ENCODE measurements at regions not wholly inside any gene's neighbourhood (a gene's known extent, or its start where the extent isn't known, plus 50 kb on each side); places are given as distances from the start of the nearest gene placed in this dataset.
"Not testable (repeated sequence)": the region's sequence is repeated elsewhere in the genome, so short reads cannot be mapped to it uniquely, and the experiment has no call there.

- no peaks in the 10 kb centered on the region for H3K36me3 ChIP-seq (ENCODE audit: control insufficient read depth in 5 of 5, insufficient read depth in 5 of 5, low read length in 5 of 5)
- H3K9ac ChIP-seq (ENCODE audit: low read length in 5 of 5): no peak overlapping the region
- peaks cover 0 to 19% (median 17%) of the 10 kb centered on the region in 5 donors for H3K9me3 ChIP-seq (ENCODE audit: control insufficient read depth in 5 of 5, low read length in 5 of 5)
- no peak overlapping the region for H3K27ac ChIP-seq (ENCODE audit: low read depth, low read length)
- no peak overlapping the region for H3K4me3 ChIP-seq (ENCODE audit: low read depth in 1 of 5, low read length in 5 of 5)
- H3K4me1 ChIP-seq (ENCODE audit: control insufficient read depth in 5 of 5, insufficient read depth in 5 of 5, low read length in 5 of 5): no peaks in the 10 kb centered on the region
- no peaks in the 10 kb centered on the region for H3K27me3 ChIP-seq (ENCODE audit: control insufficient read depth in 5 of 5, insufficient read depth in 4 of 5, low read length in 5 of 5)
These were observed 607.3 kb downstream of the UQCRFS1 start for GRCh38 chr19:28605501-28606268.

- Histone ChIP-seq H3K4me1 (ENCODE audit: control insufficient read depth in 5 of 5, insufficient read depth in 5 of 5, low read length in 5 of 5) (no peaks in the 10 kb centered on the region), H3K9me3 (ENCODE audit: control insufficient read depth in 5 of 5, low read length in 5 of 5) (peaks cover 0 to 19% (median 17%) of the 10 kb centered on the region in 5 donors), H3K9ac (ENCODE audit: low read length in 5 of 5) (no peak overlapping the region), H3K36me3 (ENCODE audit: control insufficient read depth in 5 of 5, insufficient read depth in 5 of 5, low read length in 5 of 5) (no peaks in the 10 kb centered on the region), H3K4me3 (ENCODE audit: low read depth in 1 of 5, low read length in 5 of 5) (no peak overlapping the region), H3K27ac (ENCODE audit: low read depth, low read length) (no peak overlapping the region), H3K27me3 (ENCODE audit: control insufficient read depth in 5 of 5, insufficient read depth in 4 of 5, low read length in 5 of 5) (no peaks in the 10 kb centered on the region)
These were observed 609.5 kb downstream of the UQCRFS1 start for GRCh38 chr19:28603453-28603852.

DNA sequence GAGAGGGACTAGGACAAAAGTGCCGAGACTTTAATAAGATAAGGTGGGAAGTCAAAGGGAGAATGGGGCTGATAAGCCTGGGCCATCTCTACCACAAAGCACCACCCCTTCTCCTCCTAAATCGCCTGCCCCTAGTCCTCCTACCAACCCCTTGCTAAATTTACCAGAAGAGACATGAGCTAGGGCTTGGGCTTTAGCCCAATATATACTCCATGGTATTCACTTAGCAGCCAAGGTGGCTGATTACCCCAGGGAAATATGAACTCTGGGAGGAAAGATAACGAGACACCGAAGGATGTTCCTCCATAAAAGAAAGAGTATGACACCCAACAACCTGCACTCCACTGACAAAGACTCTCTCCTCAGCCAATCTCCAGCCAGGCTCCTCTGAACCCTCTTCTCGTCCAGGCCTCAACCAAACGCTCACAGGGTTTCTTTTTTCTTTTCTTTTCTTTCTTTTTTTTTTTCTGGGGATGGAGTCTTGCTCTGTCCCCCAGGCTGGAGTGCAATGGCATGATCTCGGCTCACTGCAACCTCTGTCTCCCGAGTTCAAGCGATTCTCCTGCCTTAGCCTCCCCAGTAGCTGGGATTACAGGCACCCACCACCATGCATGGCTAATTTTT, 610.2 kb downstream of the UQCRFS1 start:
- Histone ChIP-seq H3K9ac (ENCODE audit: low read length in 5 of 5) (no peak overlapping the region), H3K27ac (ENCODE audit: low read depth, low read length) (no peak overlapping the region), H3K9me3 (ENCODE audit: control insufficient read depth in 5 of 5, low read length in 5 of 5) (peaks cover 0 to 17% (median 16%) of the 10 kb centered on the region in 5 donors), H3K4me1 (ENCODE audit: control insufficient read depth in 5 of 5, insufficient read depth in 5 of 5, low read length in 5 of 5) (no peaks in the 10 kb centered on the region), H3K27me3 (ENCODE audit: control insufficient read depth in 5 of 5, insufficient read depth in 4 of 5, low read length in 5 of 5) (no peaks in the 10 kb centered on the region), H3K36me3 (ENCODE audit: control insufficient read depth in 5 of 5, insufficient read depth in 5 of 5, low read length in 5 of 5) (no peaks in the 10 kb centered on the region), H3K4me3 (ENCODE audit: low read depth in 1 of 5, low read length in 5 of 5) (no peak overlapping the region)

DNA sequence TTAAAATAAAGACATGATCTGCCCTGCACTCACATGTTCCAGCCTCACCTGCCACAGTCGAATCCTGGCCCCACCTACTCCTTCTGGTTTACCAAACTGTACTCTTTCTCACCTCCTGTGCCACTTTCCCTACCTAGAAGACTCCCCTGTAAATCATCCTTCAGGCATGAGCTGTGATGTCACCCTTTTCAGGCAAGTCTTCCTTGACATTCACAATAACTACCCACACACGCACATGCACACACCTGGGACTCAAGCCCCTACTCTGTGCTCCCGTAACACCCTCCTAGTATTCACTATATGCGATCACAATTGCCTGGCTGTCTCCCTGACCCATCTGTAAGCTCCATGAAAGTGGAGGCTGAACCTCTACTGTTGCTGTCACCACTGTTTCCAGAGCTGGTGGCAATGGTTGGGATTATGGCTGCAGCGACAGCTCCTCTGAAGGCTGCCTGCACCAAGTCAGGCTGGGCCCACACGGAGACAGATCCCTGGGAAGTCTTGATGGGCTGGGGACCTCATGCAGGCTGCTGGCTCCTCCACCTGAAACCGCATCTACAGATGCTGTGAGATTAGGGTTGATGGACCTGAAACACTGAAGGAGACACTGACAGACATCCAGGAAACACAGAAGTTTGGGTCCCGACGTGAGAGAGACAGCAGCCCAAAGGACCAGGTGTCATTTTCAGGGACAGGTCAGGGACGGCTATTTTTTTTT, 611.1 kb downstream of the UQCRFS1 start:
- Histone ChIP-seq H3K9me3 (ENCODE audit: control insufficient read depth in 5 of 5, low read length in 5 of 5) (peaks cover 0 to 12% (median 8%) of the 10 kb centered on the region in 5 donors), H3K9ac (ENCODE audit: low read length in 5 of 5) (no peak overlapping the region), H3K27ac (ENCODE audit: low read depth, low read length) (no peak overlapping the region), H3K4me1 (ENCODE audit: control insufficient read depth in 5 of 5, insufficient read depth in 5 of 5, low read length in 5 of 5) (no peaks in the 10 kb centered on the region), H3K36me3 (ENCODE audit: control insufficient read depth in 5 of 5, insufficient read depth in 5 of 5, low read length in 5 of 5) (no peaks in the 10 kb centered on the region), H3K4me3 (ENCODE audit: low read depth in 1 of 5, low read length in 5 of 5) (no peak overlapping the region), H3K27me3 (ENCODE audit: control insufficient read depth in 5 of 5, insufficient read depth in 4 of 5, low read length in 5 of 5) (no peaks in the 10 kb centered on the region)

DNA sequence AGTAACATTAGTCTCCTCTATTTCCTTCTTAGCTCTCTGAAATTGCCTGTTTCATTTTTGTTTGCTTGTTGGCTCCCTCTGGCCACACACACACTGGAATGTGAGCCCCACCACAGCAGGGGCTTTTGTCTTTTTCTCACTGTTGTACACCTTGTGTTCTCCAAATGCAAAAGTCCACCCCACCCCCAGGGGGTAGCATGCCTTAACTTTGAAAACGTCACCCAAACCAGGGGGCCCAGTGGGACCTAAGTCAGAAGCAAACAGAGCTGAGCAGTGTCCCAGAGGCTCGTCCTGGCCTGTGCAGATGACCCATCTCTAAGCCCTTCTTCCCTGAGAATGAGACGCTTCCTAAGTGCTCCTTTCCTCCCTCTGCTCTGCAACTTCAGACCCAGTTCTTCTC, 614.1 kb downstream of the UQCRFS1 start:
- no peaks in the 10 kb centered on the region for H3K36me3 ChIP-seq (ENCODE audit: control insufficient read depth in 5 of 5, insufficient read depth in 5 of 5, low read length in 5 of 5)
- peaks cover 0 to 5% (median 0%) of the 10 kb centered on the region in 5 donors for H3K9me3 ChIP-seq (ENCODE audit: control insufficient read depth in 5 of 5, low read length in 5 of 5)
- H3K27me3 ChIP-seq (ENCODE audit: control insufficient read depth in 5 of 5, insufficient read depth in 4 of 5, low read length in 5 of 5): no peaks in the 10 kb centered on the region
- no peak overlapping the region for H3K27ac ChIP-seq (ENCODE audit: low read depth, low read length)
- H3K4me3 ChIP-seq (ENCODE audit: low read depth in 1 of 5, low read length in 5 of 5): no peak overlapping the region
- no peaks in the 10 kb centered on the region for H3K4me1 ChIP-seq (ENCODE audit: control insufficient read depth in 5 of 5, insufficient read depth in 5 of 5, low read length in 5 of 5)
- H3K9ac ChIP-seq (ENCODE audit: low read length in 5 of 5): no peak overlapping the region

DNA sequence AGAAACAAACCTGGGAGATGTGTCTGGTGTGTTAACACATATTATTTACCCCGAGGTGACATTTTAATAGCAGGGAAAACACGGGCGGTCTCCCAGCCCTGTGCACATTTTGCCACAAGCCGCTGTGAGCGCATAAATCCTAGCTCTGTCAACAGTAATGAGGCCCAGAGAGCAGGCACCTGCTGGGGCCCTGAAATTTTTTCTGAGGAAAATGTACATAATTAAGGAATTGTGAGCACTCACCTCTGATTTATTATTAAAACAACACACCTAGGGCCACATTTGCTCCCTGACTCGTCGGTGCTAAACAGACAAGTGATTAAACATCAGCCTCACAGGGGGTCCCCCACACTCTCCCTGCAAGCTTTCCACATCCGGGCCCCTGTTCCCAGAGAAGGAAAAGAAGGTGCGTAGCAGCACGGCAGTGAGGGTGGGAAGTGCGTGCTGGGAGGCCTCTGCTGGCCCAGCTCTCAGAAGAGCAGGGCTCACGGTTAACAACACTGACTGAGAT, 616.3 kb downstream of the UQCRFS1 start:
- H3K9me3 ChIP-seq (ENCODE audit: control insufficient read depth in 5 of 5, low read length in 5 of 5): peaks cover 0 to 5% (median 0%) of the 10 kb centered on the region in 5 donors
- no peaks in the 10 kb centered on the region for H3K4me1 ChIP-seq (ENCODE audit: control insufficient read depth in 5 of 5, insufficient read depth in 5 of 5, low read length in 5 of 5)
- H3K9ac ChIP-seq (ENCODE audit: low read length in 5 of 5): no peak overlapping the region
- H3K36me3 ChIP-seq (ENCODE audit: control insufficient read depth in 5 of 5, insufficient read depth in 5 of 5, low read length in 5 of 5): no peaks in the 10 kb centered on the region
- H3K27me3 ChIP-seq (ENCODE audit: control insufficient read depth in 5 of 5, insufficient read depth in 4 of 5, low read length in 5 of 5): no peaks in the 10 kb centered on the region
- H3K4me3 ChIP-seq (ENCODE audit: low read depth in 1 of 5, low read length in 5 of 5): no peak overlapping the region
- H3K27ac ChIP-seq (ENCODE audit: low read depth, low read length): no peak overlapping the region

DNA sequence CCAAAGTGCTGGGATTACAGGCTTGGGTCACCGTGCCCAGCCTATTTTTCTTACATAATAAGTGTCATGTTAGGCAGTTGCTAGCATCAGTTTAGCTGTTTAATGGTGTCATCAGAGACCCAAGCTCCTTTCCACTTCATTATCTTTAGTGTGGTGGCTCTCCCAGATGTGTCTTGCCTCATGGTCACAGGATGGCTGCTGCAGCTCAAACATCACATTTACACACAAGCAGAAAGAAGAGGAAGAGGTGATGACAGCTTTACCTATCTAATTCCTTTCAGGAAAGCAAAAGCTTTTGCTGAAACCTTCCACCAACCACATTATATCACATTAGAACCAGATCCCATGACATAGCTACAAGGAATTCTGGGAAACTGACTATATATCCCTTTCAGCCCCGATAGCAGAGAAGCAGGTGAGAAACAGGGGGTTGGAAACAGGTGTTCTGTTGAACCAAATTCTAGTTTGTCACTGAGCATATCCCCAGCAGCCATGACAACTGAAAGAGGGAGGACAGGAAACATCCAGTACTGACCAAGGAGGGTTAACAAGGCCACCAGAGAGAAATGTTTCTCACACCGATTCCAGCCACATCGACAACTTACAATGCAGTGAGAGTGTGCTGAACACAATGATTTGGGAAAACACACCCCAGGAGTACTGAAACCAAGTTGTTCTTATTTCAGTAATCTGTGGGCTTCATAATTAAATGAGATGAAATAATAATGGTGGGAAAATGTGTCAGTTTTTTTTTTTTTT, 617.0 kb downstream of the UQCRFS1 start:
- H3K9me3 ChIP-seq (ENCODE audit: control insufficient read depth in 5 of 5, low read length in 5 of 5): peaks cover 0 to 5% (median 0%) of the 10 kb centered on the region in 5 donors
- H3K4me3 ChIP-seq (ENCODE audit: low read depth in 1 of 5, low read length in 5 of 5): no peak overlapping the region
- no peak overlapping the region for H3K27ac ChIP-seq (ENCODE audit: low read depth, low read length)
- no peaks in the 10 kb centered on the region for H3K4me1 ChIP-seq (ENCODE audit: control insufficient read depth in 5 of 5, insufficient read depth in 5 of 5, low read length in 5 of 5)
- no peak overlapping the region for H3K9ac ChIP-seq (ENCODE audit: low read length in 5 of 5)
- H3K36me3 ChIP-seq (ENCODE audit: control insufficient read depth in 5 of 5, insufficient read depth in 5 of 5, low read length in 5 of 5): no peaks in the 10 kb centered on the region
- no peaks in the 10 kb centered on the region for H3K27me3 ChIP-seq (ENCODE audit: control insufficient read depth in 5 of 5, insufficient read depth in 4 of 5, low read length in 5 of 5)

DNA sequence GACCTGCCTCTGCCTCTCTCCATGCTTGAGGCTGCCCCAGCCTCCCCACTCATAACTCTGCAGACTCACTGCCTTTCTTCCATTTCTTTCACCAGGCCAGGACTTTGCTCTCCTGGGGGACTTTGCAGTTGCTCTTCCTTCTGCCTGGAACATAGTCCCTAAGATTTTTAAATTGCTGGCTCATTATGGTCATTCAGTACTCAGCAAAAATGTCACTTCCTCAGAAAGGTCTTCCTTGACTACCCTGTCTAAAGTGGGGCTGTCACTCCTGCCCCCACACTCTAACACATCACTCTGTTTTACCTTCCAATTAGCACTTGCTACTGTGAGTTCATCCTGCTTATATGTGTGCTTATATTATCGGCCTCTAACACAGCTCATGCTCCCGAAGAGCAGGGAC, 618.2 kb downstream of the UQCRFS1 start:
- Histone ChIP-seq H3K4me3 (ENCODE audit: low read depth in 1 of 5, low read length in 5 of 5) (no peak overlapping the region), H3K27ac (ENCODE audit: low read depth, low read length) (no peak overlapping the region), H3K9ac (ENCODE audit: low read length in 5 of 5) (no peak overlapping the region), H3K27me3 (ENCODE audit: control insufficient read depth in 5 of 5, insufficient read depth in 4 of 5, low read length in 5 of 5) (no peaks in the 10 kb centered on the region), H3K9me3 (ENCODE audit: control insufficient read depth in 5 of 5, low read length in 5 of 5) (peaks cover 0 to 5% (median 0%) of the 10 kb centered on the region in 5 donors), H3K4me1 (ENCODE audit: control insufficient read depth in 5 of 5, insufficient read depth in 5 of 5, low read length in 5 of 5) (no peaks in the 10 kb centered on the region), H3K36me3 (ENCODE audit: control insufficient read depth in 5 of 5, insufficient read depth in 5 of 5, low read length in 5 of 5) (no peaks in the 10 kb centered on the region)

- not testable (repeated sequence) for H3K27me3 ChIP-seq (ENCODE audit: control insufficient read depth in 5 of 5, insufficient read depth in 4 of 5, low read length in 5 of 5); H3K4me1 ChIP-seq (ENCODE audit: control insufficient read depth in 5 of 5, insufficient read depth in 5 of 5, low read length in 5 of 5); H3K9me3 ChIP-seq (ENCODE audit: control insufficient read depth in 5 of 5, low read length in 5 of 5); H3K36me3 ChIP-seq (ENCODE audit: control insufficient read depth in 5 of 5, insufficient read depth in 5 of 5, low read length in 5 of 5); H3K9ac ChIP-seq (ENCODE audit: low read length in 5 of 5); H3K27ac ChIP-seq (ENCODE audit: low read depth, low read length); H3K4me3 ChIP-seq (ENCODE audit: low read depth in 1 of 5, low read length in 5 of 5)
These were observed 623.0 kb downstream of the UQCRFS1 start for GRCh38 chr19:28589991-28590411.
